GM21737 (cell line): ENCODE measurements at regions not wholly inside any gene's neighbourhood (a gene's known extent, or its start where the extent isn't known, plus 50 kb on each side); places are given as distances from the start of the nearest gene placed in this dataset.
"Not testable (repeated sequence)": the region's sequence is repeated elsewhere in the genome, so short reads cannot be mapped to it uniquely, and the experiment has no call there.

Experiments
- ATAC-seq: cut with Tn5 transposase; IDR thresholded peaks from one replicate; pipeline ENCODE4 v1.9.1; 2021; ENCODE audit warnings: mild to moderate bottlenecking, moderate library complexity; ENCODE audit not compliant: unreplicated experiment

DNA sequence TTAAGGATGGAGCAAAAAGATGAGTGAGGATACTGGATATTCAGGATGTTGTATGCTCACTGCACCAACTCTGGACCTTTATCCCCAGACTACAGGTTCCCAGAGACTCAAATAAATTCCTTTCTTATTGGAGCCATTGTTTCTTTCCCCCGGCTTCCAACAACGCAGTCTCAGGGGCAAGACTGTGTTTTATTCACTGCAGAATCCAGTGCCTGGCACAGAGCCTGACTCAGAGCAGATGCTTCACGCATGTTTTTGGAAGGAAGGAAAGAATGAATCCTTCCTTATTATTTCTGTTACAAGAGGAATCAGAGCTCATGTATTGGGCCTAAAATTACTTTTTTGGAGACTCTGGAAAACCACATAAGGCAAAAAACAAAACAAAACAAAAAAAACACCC lies 96.0 kb upstream of the VGLL4 start:
- ATAC-seq: no peak

DNA sequence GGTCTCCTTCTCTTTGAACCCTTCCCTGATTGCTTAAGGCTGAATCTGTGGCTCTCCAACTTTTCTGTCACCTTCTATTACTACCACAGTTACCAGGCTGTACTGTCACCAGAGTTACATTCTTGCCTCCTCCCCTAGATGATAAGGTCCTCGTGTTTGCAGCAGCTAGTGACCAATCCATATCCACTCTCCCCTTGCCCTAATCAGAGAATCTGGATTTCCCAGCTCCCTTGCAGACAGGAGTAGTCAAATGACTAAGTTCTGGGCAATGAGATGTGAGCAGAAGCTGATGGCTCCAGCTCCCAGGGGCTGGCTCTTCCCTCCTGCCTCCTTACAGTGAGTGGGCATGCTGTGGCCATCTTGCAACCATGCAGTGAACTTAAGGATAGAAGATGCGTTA lies 95.4 kb upstream of the VGLL4 start:
- ATAC-seq: no peak

GRCh38 chr3:11737742-11738141 lies 94.0 kb upstream of the VGLL4 start:
- no peak for ATAC-seq

- no peak for ATAC-seq
Measured at GRCh38 chr3:11736136-11736833, 92.6 kb upstream of the VGLL4 start.

DNA sequence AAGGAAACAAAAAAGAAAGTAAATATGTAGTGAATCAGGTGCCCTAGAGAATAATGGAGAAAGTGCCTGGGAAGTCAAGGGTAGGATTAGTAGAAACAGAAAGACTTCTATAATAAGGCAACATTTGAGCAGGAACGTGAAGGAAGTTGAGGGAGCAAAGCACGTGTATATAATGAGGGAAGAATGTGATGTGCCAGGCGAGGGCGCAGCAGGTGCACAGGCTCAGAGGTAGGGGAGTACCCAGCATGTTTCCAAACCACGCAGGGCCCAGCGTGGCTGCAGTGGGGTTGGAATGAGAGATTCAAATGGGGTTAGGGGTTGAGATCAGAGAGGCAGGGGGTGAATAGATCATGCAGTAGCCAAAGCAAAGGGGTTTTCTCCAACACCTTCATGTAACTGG lies 91.9 kb upstream of the VGLL4 start:
- no peak for ATAC-seq

DNA sequence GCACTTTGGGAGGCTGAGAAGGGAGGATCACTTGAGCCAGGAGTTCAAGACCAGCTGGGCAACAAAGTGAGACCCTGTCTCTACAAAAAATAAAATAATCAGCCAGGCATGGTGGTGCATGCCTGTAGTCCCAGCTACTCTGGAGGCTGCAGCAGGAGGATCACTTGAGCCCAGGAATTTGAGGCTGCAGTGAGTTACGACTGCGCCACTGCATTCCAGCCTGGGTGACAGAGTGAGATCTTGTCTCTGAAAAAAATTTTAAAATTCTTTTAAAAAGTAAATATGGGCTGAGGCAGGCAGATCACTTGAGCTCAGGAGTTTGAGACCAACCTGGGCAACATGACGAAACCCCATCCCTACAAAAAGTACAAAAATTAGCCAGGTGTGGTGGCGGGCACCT lies 91.4 kb upstream of the VGLL4 start:
- not testable (repeated sequence) for ATAC-seq

DNA sequence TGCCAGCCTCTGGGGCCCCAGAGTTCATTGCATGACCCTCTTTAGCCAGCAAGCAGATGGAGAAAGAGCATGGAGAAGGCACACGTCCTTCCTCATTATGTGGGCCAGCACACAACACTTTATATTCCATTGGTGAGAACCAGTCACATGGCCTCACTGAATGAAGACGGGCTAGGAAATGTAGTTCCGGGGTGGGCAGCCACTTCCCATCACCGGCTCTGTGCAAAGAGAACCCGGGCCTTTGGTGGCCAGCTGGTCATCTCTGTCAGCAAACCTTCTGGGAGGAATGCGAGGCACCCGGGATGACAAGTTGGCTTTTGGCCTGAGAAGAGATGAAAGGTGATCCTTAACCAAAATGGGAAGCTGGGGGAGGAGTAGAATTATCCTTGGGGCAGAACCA lies 90.2 kb upstream of the VGLL4 start:
- ATAC-seq: no peak

DNA sequence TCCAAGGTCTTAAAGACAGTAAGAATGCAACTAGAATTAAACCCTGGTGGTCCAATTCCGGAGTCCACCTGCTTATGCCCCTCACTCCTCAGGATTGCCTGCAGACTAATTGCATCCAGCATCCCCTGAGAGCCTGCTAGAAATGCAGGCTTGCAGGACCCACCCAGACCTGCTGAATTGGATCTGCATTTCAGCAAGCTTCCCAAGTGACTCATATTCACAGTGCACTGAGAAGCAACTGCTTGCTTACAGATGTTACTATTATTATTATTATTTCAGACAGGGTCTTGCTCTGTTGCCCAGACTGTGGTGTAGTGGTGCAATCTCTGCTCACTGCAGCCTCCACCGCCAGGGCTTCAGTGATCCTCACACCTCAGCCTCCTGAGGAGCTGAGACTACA lies 83.5 kb upstream of the VGLL4 start:
- ATAC-seq: no peak

DNA sequence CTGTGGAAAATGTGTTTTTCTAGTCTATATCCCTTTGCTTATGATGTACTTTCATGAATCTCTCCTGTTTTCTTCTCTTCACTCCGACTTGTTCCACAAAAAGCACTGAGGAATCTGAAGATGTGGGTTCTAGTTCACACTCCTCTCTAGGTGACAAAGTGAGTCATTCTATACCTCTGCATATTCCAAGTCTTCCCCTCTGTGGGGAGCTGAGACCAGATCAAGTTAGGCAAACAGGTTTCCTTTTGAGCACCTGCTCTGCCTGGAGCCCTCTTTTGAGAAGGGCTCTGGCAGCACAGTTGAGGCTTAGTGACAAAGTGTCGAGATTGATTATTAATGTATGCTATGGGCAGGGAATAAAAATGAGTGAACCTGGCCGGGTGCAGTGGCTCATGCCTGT lies 82.4 kb upstream of the VGLL4 start:
- no peak for ATAC-seq

DNA sequence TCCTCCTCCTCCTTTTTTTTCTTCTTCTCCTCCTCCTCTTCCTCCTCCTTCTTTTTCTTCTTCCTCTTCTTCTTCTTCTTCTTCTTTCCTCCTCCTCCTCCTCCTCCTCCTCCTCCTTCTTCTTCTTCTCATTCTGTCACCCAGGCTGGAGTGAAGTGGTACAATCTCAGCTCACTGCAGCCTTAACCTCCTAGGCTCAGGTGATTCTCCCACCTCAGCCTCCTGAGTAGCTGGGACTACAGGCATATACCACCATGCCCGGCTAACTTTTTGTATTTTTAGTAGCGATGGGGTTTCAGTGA lies 81.6 kb upstream of the VGLL4 start:
- ATAC-seq: not testable (repeated sequence)

DNA sequence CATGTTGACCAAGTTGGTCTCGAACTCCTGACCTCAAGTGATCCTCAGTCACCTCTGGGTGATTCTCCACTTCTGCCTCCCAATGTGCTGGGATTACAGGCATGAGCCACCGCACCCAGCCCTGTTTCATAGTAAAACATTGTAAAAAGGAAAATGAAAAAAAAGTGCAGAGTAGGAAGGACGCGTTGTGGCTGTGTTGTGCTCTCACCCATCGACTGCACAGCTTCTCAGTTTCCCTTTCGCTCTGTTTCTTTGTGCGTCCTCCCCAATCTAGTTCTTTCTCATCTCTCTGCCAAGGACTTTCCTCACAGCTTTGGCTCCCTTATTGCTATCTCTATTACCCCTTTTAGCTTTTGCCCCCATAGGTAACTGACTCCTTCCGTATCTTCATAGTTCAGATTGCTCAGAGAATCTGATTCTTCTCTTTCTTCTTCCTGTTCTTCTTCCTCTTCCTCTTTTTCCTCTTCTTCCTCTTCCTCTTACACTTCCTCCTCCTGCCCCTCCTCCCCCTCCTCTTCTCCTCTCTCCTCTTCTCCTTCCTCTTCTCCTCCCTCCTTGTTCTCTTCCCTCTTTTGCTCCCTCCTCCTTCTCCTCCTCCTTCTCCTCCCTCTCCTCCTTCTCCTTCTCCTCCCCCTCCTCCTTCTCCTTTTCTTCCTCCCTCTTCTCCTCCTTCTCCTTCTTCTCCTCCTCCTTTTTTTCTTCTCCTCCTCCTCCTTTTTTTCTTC lies 81.1 kb upstream of the VGLL4 start:
- no peak for ATAC-seq

GRCh38 chr3:11721479-11721878 lies 77.8 kb upstream of the VGLL4 start:
- ATAC-seq: no peak

DNA sequence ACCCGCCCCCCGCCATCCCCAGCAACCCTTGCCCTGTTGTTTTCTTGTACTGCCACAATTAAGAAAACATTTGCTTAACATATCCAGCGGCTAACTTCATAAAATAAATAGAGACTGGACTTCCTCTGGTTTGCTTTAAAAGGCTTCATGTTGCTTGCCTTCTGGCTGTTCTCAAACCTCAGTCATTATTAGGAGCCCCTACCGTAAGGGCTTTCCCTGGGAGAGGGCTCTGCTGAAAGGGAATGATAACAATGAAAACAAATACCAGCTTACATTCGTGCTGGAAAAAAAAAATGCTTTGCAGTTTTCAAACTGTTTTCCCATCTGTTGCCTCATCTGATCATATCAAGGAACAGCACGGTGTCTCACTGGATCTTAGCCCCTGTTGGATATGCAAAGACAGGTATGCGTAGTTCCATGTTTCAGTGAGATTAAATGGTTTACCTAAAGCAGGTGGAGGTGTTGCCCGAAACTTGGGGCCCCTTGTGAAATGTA lies 77.2 kb upstream of the VGLL4 start:
- ATAC-seq: no peak

DNA sequence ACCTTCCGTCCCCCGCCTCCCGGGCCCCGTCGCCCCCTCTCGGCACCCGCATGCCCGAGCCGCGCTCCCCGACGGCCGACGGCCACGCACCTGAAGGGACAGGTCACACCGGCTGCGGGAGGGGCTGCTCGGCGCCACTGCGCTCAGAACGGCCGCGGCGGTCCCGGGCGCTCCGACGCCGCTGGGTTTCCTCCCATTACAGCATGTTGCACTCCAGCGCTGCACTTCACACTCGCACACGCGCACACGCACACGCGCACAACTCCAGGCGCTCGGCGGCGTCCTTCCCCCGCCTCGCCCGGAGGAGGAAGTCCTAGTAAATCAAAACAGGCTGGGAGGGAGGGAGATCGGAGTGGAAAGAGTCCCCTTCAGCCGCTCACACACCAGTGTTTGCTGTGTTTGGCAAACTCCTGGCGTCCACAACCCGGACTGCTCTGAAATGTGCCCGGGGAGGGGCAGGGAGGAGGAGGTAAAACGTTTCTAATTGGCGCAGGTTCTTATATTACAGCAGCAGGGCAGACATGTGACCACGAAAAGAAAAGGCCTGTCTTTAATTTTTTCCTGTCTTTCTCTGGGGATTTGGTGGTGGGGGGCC lies 76.7 kb upstream of the VGLL4 start:
- ATAC-seq: peak; percentile 35

DNA sequence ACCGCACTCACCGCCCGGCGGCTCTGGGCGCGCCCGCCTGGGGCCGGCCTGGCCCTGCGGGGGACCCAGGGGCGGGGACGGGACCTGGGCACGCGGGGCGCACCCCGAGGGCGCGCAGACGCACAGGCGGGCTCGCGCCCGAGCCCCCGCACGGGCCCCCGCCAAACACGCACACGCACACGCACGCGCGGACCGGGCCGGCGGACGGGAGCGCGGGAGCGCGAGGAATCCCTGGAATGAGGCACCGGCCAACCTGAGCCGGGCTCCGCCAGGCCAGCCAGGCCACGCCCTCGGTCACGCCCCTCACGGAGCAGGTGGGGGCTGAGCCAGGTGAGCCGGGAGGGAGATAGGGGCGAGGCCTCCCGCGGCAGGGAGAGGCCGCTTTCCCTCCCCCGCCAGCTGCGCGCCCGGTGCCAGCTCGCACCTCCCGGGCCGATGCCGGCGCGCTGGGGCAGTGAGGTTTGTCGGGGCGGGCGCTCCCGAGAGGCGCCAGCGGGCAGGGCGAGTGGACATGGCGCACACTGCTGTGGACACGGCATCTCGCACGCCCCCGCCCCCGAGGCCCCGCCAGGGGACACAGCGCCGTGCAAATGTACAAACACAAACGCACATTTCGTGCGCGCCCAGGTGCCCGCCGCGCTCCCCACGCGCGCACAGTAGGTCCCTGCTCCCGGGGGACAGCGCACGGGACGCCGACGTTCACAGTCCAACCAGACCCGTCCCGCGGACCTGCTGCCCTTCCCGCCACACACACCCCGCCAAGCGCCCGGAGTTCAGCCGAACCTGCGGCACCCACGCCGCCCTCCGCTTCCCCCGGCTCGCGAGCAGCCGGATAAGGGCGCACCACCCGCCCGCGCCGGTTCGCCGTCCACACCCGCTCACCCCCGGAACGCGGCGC lies 75.9 kb upstream of the VGLL4 start:
- ATAC-seq: peak; percentile 58

GRCh38 chr3:11718637-11719405 lies 75.1 kb upstream of the VGLL4 start:
- ATAC-seq: peak; percentile 17

- peak; percentile 15 for ATAC-seq
Measured at GRCh38 chr3:11717768-11718636, 74.3 kb upstream of the VGLL4 start.

- no peak for ATAC-seq
Measured at GRCh38 chr3:11717301-11717700, 73.6 kb upstream of the VGLL4 start.

DNA sequence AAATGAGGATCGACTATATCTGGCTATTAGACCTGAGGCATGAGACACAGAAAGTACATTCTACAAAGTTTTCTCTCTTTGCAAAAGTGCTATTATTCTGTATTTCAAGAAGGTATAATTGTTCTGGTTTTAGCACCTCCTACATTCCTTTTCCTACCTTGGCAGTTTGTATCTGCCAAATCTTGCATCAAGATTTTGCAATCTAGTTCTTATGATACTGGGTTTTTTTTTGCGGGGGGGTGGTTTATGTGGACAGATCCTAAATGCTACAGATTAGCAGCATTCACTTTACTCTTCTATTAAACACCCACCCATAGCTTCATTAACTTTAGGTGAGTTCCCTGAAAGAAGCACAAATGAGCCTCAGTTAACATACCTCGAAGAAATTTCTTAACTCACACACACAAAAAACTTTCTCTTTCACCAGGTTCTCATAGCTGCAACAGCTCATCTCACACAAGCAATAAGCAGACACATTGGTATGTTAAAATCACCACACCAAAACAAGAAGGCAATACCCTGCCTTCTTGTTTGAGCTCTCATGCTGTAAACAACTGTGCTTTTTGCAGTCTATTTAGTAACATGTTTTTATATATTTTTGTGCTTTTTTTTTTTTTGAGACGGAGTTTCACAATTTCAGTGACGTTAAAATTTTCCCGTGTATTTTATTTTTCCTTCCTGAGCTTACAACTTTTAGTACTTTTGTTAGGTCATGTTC lies 73.0 kb upstream of the VGLL4 start:
- no peak for ATAC-seq
